Motor neuron (in vitro differentiated cells): ENCODE measurements at regions not wholly inside any gene's neighbourhood (a gene's known extent, or its start where the extent isn't known, plus 50 kb on each side); places are given as distances from the start of the nearest gene placed in this dataset.

Source experiments
- ATAC-seq, 8 experiments: fragments of 200-7000 bp; cut with Tn5 transposase; replicated peaks in 6 of 8; 2 replicates each; pipeline ENCODE4 v1.8.0; 2021; ENCODE audit warnings: mild to moderate bottlenecking in 8 of 8, moderate library complexity in 8 of 8
- H3K27ac ChIP-seq, 2 donors: fragments of 250-450 bp; sonication (Bioruptor Pico); 2 replicates each; pipeline ENCODE4 v1.9.0; 2021; ENCODE audit warnings: antibody characterized with exemption in 2 of 2, mild to moderate bottlenecking in 2 of 2, moderate library complexity in 1 of 2
- H3K4me1 ChIP-seq, 2 donors: fragments of 250-450 bp; sonication (Bioruptor Pico); replicated peaks in 1 of 2; 2 replicates each; pipeline ENCODE4 v1.6.1; 2021; ENCODE audit warnings: antibody characterized with exemption in 2 of 2, mild to moderate bottlenecking in 2 of 2, moderate library complexity in 1 of 2
- H3K4me3 ChIP-seq, 5 donors: fragments of 250-450 bp; sonication (Bioruptor Pico); 2 replicates each; pipeline ENCODE4 v1.9.0; 2021; ENCODE audit warnings: antibody characterized with exemption in 5 of 5, mild to moderate bottlenecking in 5 of 5, moderate library complexity in 4 of 5
- WGBS, 10 experiments: fragments of 450-650 bp; shearing (Covaris generic); methylation state at CpG; one replicate each; pipeline ENCODE4 v1.0.0; 2022; 5-methylcytosine and 5-hydroxymethylcytosine counted together
- in situ Hi-C, 9 experiments: fragments of 400-800 bp; cut with MboI; loops; one replicate each; pipeline ENCODE4 v1.15.0; 2021; ENCODE audit warnings: low sequenced_read_pairs in 9 of 9, low pct_unique_long_range_greater_than_20kb in 2 of 9; ENCODE audit not compliant: unreplicated experiment in 9 of 9

DNA sequence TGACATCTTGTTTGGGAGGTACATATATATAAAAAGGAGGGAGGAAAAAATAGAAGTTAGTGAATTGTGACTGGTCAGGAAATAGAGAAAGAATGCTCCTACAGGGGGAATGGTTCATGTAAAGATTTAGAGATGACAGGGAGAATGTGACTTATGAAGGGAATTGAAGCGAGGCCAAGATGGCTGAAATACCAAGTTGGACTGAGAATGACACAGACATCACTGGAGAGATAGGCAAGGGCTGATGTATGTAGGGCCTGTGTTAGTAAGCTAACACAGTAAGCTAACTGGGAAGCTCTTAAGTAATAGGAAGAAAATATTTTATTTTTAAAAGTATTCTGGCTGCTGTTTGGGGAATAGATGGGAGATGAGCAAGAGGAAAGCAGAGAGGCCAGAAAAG lies 286.3 kb downstream of the NNT start:
- no peak overlapping the region for H3K4me3 ChIP-seq
- in situ Hi-C loops: no loop called here
- ATAC-seq: no peak
- H3K27ac ChIP-seq: no peak overlapping the region
- no peaks in the 10 kb centered on the region for H3K4me1 ChIP-seq
- 0 to 100% (median 67%) methylated on average over 1 of the region's 1 CpG; no CpG with 5 or more reads in 1 of the 10 experiments for WGBS, 10 experiments

DNA sequence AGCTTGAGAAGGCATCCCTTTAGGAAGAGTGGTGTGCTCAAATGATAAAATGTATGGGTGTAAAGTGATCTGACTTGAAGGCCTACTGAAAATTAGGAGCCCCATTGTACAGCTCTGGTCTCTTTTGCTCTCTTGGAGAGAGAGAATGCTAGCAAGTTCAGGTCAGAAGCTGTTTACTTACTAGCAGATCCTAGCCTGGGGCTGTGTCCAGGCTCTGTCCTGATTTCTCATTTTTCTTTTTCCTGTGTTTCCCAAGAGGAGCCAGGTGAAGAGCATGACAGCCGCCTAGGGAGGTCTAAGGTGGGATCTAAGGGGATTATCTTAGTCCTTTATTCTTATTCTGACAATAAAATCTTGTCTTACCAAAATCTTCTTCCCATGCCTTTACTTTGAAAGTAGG lies 272.8 kb downstream of the NNT start:
- no peak overlapping the region for H3K4me3 ChIP-seq
- no peak for ATAC-seq
- 20 to 100% (median 82%) methylated on average over 1 of the region's 1 CpG; no CpG with 5 or more reads in 4 of the 10 experiments for WGBS, 10 experiments
- no peak overlapping the region for H3K27ac ChIP-seq
- H3K4me1 ChIP-seq: no peaks in the 10 kb centered on the region
- in situ Hi-C loops: no loop called here

DNA sequence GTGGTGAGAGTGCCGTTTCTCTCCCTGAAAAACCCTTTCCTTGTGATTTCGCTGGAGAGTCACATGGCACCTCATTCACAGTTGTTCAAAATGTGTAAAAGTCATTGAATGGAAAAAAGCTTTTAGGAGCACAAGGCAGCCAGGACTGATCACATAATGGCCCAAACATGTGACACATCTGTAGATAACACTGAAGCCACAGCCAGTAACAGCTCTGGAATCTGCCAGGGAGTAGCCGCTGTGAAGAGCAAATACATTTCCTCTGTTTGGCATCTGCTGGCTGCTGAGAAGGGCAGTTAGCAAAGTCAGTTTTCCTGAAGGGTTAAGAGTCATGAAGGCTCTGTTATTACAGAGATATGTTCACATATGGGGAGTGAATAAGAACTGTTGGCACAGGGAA lies 271.8 kb downstream of the NNT start:
- ATAC-seq: peak in 7 of 8 experiments; percentile 38 to 70 (median 64)
- WGBS, 10 experiments: 50 to 83% (median 80%) methylated on average over 1 to 2 of the region's 3 CpGs; no CpG with 5 or more reads in 7 of the 10 experiments
- H3K27ac ChIP-seq: no peak overlapping the region

DNA sequence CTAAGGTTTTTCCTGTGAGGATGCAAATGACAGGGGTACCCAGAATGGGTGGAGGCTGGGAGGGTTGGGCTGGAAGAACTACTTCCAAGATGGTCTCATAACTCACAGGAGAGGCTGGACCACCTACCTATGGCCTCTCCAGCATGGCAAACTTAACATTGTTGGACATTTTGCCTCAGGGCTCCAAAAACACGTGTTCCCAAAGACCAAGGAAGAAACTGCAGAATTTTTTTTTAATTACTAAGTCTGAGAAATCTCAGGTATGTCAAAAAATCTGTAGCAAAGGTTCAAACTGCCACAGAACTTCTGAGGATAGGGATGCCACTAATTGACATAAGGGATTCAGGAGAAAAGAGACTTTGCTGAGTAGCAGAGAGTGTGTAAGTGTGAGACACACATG lies 270.8 kb downstream of the NNT start:
- 0 to 33% (median 24%) methylated on average over 1 of the region's 1 CpG; no CpG with 5 or more reads in 6 of the 10 experiments for WGBS, 10 experiments
- in situ Hi-C loops: no loop called here
- H3K4me1 ChIP-seq: no peaks in the 10 kb centered on the region
- H3K4me3 ChIP-seq: no peak overlapping the region
- ATAC-seq: no peak
- no peak overlapping the region for H3K27ac ChIP-seq

More for the DNA sequence above, 271.8 kb downstream of the NNT start:
- in situ Hi-C loops: no loop called here
- Histone ChIP-seq H3K4me3 (no peak overlapping the region), H3K4me1 (no peaks in the 10 kb centered on the region)

DNA sequence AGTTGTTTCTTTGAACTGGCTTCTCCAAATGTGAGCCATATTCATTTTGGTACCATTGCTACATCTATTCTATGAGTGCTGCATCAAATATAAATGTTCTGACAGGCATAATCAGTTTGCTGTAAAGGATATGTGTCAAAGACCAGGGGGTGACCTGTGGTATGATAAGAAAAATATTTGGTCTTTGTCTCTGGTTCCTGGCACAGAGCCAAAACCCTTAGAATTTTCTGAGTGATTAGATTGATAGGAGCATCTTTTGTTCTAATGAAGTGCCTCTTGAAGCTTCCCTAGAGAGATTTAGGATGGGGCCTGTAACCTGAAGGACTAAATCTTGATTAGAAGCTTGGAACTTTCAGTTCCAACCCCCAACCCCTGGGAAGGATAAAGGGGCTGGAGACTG lies 256.3 kb downstream of the NNT start:
- Histone ChIP-seq H3K27ac (no peak overlapping the region), H3K4me1 (peaks cover 0 to 3% of the 10 kb centered on the region in 2 donors), H3K4me3 (no peak overlapping the region)
- no peak for ATAC-seq
- in situ Hi-C loops: no loop called here

DNA sequence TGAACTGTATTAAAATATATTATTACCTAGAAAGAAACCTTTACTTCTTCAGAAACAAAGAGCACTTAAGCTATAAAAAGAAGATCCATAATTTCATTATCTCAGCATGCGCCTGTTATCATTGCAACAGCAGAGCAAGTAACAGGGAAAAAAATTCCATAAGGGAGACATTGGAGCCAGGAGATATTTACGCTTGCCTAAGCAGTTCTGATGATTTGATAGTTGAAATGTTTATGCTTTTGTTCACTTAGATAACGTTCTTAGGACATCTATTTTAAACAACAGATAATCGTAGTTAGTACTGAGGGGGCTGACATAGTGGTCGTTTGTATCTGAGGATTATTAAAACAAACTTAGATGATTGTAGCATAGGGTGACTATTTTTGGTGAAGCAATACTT lies 252.5 kb downstream of the NNT start:
- Histone ChIP-seq H3K4me1 (peaks cover 0 to 3% of the 10 kb centered on the region in 2 donors), H3K4me3 (no peak overlapping the region), H3K27ac (no peak overlapping the region)
- ATAC-seq: no peak
- WGBS, 10 experiments: 9 to 92% (median 78%) methylated on average over 1 to 5 of the region's 5 CpGs
- in situ Hi-C loops: no loop called here

DNA sequence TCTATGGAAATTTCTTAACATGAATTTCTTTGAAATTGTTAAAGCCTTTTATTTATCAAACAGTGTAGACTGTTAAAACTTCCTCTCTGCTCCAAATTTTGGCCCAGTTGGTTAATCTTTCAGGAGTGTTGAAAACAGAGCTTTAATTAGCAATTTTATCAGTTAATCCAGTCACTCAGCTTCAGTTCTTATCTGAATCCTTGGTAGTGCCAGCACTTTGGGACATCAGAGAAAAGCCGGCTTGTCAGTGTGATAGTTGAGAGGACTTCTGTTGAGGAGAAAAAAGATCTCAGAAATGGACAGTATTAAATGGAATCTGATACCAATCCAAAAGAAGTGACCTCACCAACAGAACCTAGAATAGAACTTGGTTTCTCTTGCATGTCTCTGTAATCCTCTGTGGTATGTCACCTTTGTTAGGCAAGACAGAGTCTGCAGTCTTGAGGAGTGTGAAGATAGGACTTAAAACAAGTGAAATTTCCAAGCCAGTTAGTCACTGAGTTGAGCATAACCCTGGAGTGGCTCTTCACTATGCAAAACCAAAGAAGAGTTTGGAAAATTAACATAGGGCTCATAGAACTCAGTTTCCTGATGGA lies 251.8 kb downstream of the NNT start:
- in situ Hi-C loops: no loop called here
- H3K27ac ChIP-seq: no peak overlapping the region
- ATAC-seq: peak in 2 of 8 experiments; percentile 26 to 38
- peaks cover 0 to 3% of the 10 kb centered on the region in 2 donors for H3K4me1 ChIP-seq
- WGBS, 10 experiments: 0 to 100% (median 90%) methylated on average over 1 of the region's 1 CpG; no CpG with 5 or more reads in 1 of the 10 experiments
- H3K4me3 ChIP-seq: no peak overlapping the region

DNA sequence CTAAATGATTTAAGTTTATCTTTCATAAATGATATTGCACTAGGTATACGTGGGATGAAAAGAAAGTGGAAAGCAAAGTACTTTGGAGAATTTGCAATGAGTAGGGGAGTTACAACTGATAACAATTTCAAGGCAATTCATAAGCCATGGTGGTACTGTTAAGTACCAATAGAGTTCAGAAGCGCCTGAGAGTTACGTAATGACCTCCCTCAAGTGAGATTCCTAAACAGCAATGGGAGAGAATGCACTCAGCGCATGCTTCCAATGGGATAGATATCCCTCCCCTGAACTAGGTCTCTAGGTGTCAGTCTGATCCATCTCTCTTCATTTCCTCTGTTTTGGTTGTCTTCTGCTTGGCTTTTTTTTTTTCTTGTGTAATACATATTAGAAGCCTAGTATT lies 249.3 kb downstream of the NNT start:
- in situ Hi-C loops: no loop called here
- ATAC-seq: no peak
- no peaks in the 10 kb centered on the region for H3K4me1 ChIP-seq
- WGBS, 10 experiments: 52 to 100% (median 85%) methylated on average over 1 to 4 of the region's 4 CpGs
- no peak overlapping the region for H3K27ac ChIP-seq
- no peak overlapping the region for H3K4me3 ChIP-seq

DNA sequence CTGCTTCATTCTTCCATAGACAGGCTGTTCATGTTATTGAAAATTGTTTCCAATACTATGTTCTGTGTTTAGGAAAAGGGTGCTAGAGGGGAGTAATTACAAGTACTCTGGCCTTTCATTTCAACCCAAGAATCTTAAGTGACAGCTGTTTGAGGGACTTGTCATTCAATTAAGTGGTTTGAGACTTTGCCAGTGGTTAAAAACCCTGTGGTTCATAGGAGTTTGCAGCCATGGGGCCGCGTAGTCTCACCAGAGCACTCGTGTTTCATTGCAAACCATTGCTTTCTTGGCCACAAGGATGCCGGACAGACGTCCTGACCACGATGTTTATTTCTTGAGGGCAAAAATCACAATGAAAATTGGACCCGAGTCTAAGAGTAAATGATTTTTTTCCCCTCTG lies 248.8 kb downstream of the NNT start:
- WGBS, 10 experiments: 13 to 100% (median 83%) methylated on average over 2 to 7 of the region's 7 CpGs; no CpG with 5 or more reads in 1 of the 10 experiments
- ATAC-seq: no peak
- in situ Hi-C loops: no loop called here

DNA sequence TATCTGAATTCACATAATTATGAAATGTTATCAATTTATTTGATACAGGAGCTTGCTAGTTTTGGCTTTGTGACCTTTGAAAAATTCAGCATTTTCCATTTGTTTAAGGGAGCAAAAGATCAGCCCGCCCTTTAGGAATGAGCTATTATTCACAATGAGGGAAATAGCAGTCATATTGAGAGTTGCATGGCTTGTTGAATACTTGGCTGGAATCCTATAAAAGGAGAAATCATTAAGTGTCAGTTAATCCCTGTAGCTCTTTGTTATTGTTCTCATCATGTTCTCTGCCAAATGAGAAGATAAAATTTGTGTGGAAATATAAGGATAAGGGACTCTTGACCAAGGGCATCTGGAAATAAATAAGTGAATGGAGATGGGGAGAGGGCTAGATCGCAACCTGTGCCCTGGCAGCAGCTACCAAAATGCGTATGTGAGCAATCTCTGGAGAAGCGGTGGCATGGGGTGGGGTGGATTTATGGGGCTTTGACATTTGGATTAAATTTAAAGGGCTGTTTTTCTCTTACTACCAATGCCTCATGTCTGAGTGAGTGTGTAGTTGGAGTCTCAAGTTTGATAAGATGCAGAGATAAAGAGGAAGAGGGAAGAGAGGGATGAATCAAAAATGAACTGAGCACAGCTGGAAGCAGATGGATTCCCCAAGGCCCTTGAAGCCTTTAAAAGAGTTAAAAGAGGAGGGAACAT lies 237.6 kb downstream of the NNT start:
- WGBS, 10 experiments: 6 to 95% (median 88%) methylated on average over 1 to 4 of the region's 4 CpGs; no CpG with 5 or more reads in 1 of the 10 experiments
- no peak for ATAC-seq
- Histone ChIP-seq H3K27ac (no peak overlapping the region), H3K4me1 (no peaks in the 10 kb centered on the region), H3K4me3 (no peak overlapping the region)
- in situ Hi-C loops: no loop called here

More for the DNA sequence above, 248.8 kb downstream of the NNT start:
- no peak overlapping the region for H3K4me3 ChIP-seq
- no peak overlapping the region for H3K27ac ChIP-seq
- no peaks in the 10 kb centered on the region for H3K4me1 ChIP-seq

DNA sequence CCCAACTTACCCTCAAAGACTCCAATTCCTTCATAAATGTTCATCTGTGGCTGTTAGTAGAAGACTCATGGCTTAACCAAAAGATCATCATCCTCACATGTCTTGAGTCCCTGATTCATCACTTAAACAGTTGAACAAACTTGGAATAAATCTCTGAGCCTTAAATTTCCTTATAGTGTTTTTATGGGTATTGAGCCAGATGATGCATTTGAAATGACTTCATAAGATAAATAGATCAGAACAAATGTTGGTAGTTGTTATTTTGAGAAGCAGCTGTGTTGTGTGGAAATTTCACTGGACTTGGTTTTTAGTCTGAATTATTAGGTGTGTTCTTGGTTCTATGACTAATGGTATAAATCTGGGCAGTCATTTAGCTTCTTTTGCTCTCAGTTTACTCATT lies 236.2 kb downstream of the NNT start:
- in situ Hi-C loops: no loop called here
- Histone ChIP-seq H3K27ac (no peak overlapping the region), H3K4me3 (no peak overlapping the region), H3K4me1 (no peaks in the 10 kb centered on the region)
- ATAC-seq: no peak

DNA sequence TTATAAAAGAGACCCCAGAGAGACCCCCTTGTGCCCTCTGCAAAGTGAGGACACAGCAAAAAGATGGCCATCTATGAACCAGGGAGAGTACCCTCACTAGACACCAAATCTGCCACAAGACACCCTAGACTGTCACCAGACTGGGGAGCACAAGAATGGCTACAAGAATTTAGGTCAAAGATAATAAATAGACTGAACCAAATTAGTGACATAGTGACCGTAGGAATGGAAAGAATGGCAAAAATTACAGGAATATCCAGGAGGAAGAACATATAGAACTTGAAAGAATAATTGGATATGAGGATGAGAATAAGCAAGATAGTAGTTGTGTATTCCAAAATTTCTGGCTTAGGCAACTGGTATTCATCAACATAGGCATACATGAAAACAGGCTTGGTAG lies 235.0 kb downstream of the NNT start:
- Histone ChIP-seq H3K4me3 (no peak overlapping the region), H3K4me1 (no peaks in the 10 kb centered on the region), H3K27ac (no peak overlapping the region)
- in situ Hi-C loops: no loop called here
- WGBS, 10 experiments: 0 to 100% (median 65%) methylated on average over 1 of the region's 1 CpG; no CpG with 5 or more reads in 2 of the 10 experiments
- ATAC-seq: no peak

DNA sequence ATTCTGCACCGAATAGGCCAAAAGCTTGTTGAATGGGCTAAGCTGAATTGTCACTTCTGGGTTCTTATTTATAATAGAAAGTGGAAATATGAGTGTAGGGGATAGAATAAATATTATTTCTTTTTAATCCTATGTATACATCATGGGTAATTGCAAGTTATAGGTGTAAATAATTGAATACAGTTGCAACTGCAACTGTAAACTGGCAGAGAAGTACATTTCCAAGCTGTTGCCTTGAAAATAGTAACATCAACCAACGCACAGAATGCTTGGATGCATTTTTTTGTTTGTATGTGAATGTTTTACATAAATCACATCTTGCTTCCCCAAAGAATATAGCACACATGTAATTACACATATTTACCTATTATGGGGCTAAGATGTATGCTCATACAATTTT lies 234.1 kb downstream of the NNT start:
- no peak for ATAC-seq
- no peak overlapping the region for H3K4me3 ChIP-seq
- no peaks in the 10 kb centered on the region for H3K4me1 ChIP-seq
- in situ Hi-C loops: no loop called here
- 0 to 90% (median 50%) methylated on average over 1 to 2 of the region's 2 CpGs; no CpG with 5 or more reads in 3 of the 10 experiments for WGBS, 10 experiments
- no peak overlapping the region for H3K27ac ChIP-seq

DNA sequence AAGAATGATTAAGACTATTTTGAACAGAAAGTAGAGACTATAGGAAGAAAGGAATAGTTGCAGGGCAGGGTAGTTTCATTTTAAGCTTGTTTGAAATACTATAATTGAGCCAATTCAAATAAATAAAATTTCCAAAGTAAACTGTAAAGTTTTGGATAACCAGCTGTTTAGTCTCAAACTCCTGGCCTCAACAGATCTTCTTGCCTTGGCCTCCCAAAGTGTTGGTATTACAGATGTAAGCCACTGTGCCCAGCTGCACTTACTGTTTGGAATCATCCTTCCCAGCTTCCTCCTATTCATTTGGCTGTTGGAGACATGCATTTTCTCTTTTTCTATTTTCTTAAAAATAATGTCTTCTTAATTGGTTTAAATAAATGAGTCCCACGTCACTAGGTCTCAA lies 231.0 kb downstream of the NNT start:
- Histone ChIP-seq H3K4me1 (no peaks in the 10 kb centered on the region), H3K27ac (no peak overlapping the region), H3K4me3 (no peak overlapping the region)
- no peak for ATAC-seq
- WGBS, 10 experiments: 0 to 100% (median 73%) methylated on average over 1 of the region's 1 CpG; no CpG with 5 or more reads in 2 of the 10 experiments
- in situ Hi-C loops: no loop called here
